Islet of Langerhans (tissue), 1 donor: ENCODE measurements at regions not wholly inside any gene's neighbourhood (a gene's known extent, or its start where the extent isn't known, plus 50 kb on each side); places are given as distances from the start of the nearest gene placed in this dataset.

Experiments
- FAIRE-seq: peaks from one replicate; lab custom pipeline; 2011; peaks lifted over from hg19 to GRCh38; lab: Jason Lieb, UNC

- FAIRE-seq = no peak
Observed at GRCh38 chr12:98064501-98064900, 450.9 kb upstream of the TMPO start.

- no peak for FAIRE-seq
Observed at GRCh38 chr12:98067795-98068194, 447.6 kb upstream of the TMPO start.

GRCh38 chr12:98073610-98074009 lies 441.8 kb upstream of the TMPO start:
- no peak for FAIRE-seq

- no peak for FAIRE-seq
Observed at GRCh38 chr12:98074286-98074685, 441.1 kb upstream of the TMPO start.

GRCh38 chr12:98084391-98084790 lies 431.0 kb upstream of the TMPO start:
- FAIRE-seq = no peak

- FAIRE-seq = no peak
Observed at GRCh38 chr12:98085046-98085755, 430.2 kb upstream of the TMPO start.

- FAIRE-seq = no peak
Observed at GRCh38 chr12:98090731-98091130, 424.7 kb upstream of the TMPO start.

- no peak for FAIRE-seq
Observed at GRCh38 chr12:98096436-98096835, 419.0 kb upstream of the TMPO start.

GRCh38 chr12:98106031-98106683 lies 409.2 kb upstream of the TMPO start:
- no peak for FAIRE-seq

GRCh38 chr12:98109266-98109665 lies 406.1 kb upstream of the TMPO start:
- no peak for FAIRE-seq

GRCh38 chr12:98110536-98110935 lies 404.9 kb upstream of the TMPO start:
- no peak for FAIRE-seq

GRCh38 chr12:98113548-98113947 lies 401.8 kb upstream of the TMPO start:
- no peak for FAIRE-seq

- no peak for FAIRE-seq
Observed at GRCh38 chr12:98121963-98122362, 393.4 kb upstream of the TMPO start.

GRCh38 chr12:98123021-98123461 lies 392.3 kb upstream of the TMPO start:
- FAIRE-seq = no peak

- FAIRE-seq = peak; percentile 79
Observed at GRCh38 chr12:98126637-98127335, 388.6 kb upstream of the TMPO start.

- no peak for FAIRE-seq
Observed at GRCh38 chr12:98127336-98127679, 388.1 kb upstream of the TMPO start.

- no peak for FAIRE-seq
Observed at GRCh38 chr12:98127854-98128253, 387.5 kb upstream of the TMPO start.

GRCh38 chr12:98136544-98136943 lies 378.8 kb upstream of the TMPO start:
- FAIRE-seq = no peak

- FAIRE-seq = no peak
Observed at GRCh38 chr12:98137278-98137677, 378.1 kb upstream of the TMPO start.

GRCh38 chr12:98144953-98145352 lies 370.4 kb upstream of the TMPO start:
- no peak for FAIRE-seq

- FAIRE-seq = no peak
Observed at GRCh38 chr12:98146043-98146442, 369.3 kb upstream of the TMPO start.

- FAIRE-seq = no peak
Observed at GRCh38 chr12:98146487-98146886, 368.9 kb upstream of the TMPO start.

- FAIRE-seq = peak; percentile 53
Observed at GRCh38 chr12:98149270-98149669, 366.1 kb upstream of the TMPO start.
